ENCODE measurements at regions not wholly inside any gene's neighbourhood (a gene's known extent, or its start where the extent isn't known, plus 50 kb on each side); places are given as distances from the start of the nearest gene placed in this dataset.

DNA sequence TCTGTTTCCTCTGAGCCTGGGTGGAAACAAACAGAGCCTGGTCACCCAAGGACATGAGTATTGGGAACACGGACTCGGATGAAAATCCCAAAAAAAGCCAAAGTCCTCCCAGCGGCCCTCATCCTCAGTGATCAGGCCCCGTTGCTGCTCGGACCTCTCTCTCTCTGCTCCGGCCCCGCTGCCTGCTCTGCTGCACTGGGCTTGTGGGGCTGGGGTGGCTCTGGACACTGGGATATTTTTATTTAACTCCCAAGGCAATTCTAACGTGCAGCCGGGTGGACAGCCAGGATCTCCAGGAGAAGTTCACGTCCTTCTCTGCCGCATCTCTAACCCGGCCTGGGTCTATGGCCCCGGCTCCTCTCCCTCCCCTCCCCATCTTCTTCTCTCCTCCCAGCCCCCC is 280.9 kb upstream of the TNRC6C start:
- Histone ChIP-seq H3K9me3 (replicated peaks in 1 of 2; ENCODE audit: control insufficient read depth in 2 of 2, insufficient read depth in 1 of 2, low read depth in 1 of 2, low read length in 2 of 2) (peaks cover 0 to 2% of the 10 kb centered on the region in 2 donors), H2AK5ac (ENCODE audit: low read depth, low read length) (peak overlapping the region; percentile 14), H3K36me3 (replicated peaks in 1 of 2; ENCODE audit: control insufficient read depth in 2 of 2, insufficient read depth in 2 of 2, low read length in 2 of 2) (no peaks in the 10 kb centered on the region), H3K4me2 (ENCODE audit: insufficient read depth, low read length, poor library complexity, severe bottlenecking) (no peak overlapping the region), H2BK12ac (ENCODE audit: low read length) (no peak overlapping the region), H2BK120ac (ENCODE audit: low read depth, low read length) (no peak overlapping the region), H3K4ac (ENCODE audit: low read length) (no peak overlapping the region), H2AFZ (ENCODE audit: low read length) (no peak overlapping the region), H2BK15ac (ENCODE audit: low read length) (no peak overlapping the region), H3K18ac (ENCODE audit: low read length) (peak overlapping the region; percentile 78), H3K14ac (ENCODE audit: low read length) (no peak overlapping the region), H3K27ac (replicated peaks; ENCODE audit: low read length) (no peak overlapping the region), H2BK5ac (ENCODE audit: low read length) (no peak overlapping the region), H3K4me3 (ENCODE audit: low read length in 2 of 2) (no peak overlapping the region), H3K4me1 (ENCODE audit: control insufficient read depth in 2 of 2, insufficient read depth in 1 of 2, low read depth in 1 of 2, low read length in 2 of 2) (peaks cover 0 to 18% of the 10 kb centered on the region in 2 donors), H4K8ac (ENCODE audit: low read depth, low read length) (no peak overlapping the region), H4K91ac (ENCODE audit: low read depth, low read length, poor library complexity) (no peak overlapping the region), H3K79me1 (ENCODE audit: low read depth, low read length) (no peaks in the 10 kb centered on the region), H3K27me3 (ENCODE audit: control insufficient read depth in 3 of 3, insufficient read depth in 3 of 3, low read depth in 1 of 3, low read length in 3 of 3) (peaks cover 0 to 9% (median 0%) of the 10 kb centered on the region in 3 experiments), H3K23ac (ENCODE audit: low read depth, low read length, poor library complexity) (no peak overlapping the region), H3K9ac (ENCODE audit: low read depth, low read length, poor library complexity) (no peak overlapping the region)
- DNase-seq (ENCODE audit: low spot score): no peak
- WGBS, 2 donors (ENCODE audit: extremely low coverage in 2 of 2, insufficient read length in 2 of 2, insufficient replicate concordance in 1 of 2): no CpG with 5 or more reads among the region's 13 CpGs

DNA sequence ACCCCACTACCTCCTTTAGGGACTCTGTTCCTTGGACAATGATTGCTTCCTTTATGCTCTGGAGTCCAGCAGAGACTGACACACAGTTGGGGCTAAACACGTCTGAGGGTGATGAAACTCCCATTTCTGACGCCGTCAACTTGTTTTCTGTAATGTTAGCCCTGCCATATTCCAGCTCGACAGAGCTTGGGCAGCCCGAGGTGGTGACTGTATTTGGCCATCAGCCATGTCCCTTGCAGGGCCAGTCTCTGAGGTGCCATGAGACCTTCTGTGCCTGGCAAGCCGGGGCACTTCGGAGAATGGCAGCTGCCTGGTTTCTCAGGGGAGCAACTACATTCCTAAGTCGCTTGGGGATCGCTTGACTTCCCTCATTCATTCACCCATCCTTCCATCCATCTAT is 278.9 kb upstream of the TNRC6C start:
- WGBS, 2 donors (ENCODE audit: extremely low coverage in 2 of 2, insufficient read length in 2 of 2, insufficient replicate concordance in 1 of 2): no CpG with 5 or more reads among the region's 9 CpGs
- Histone ChIP-seq H3K27me3 (ENCODE audit: control insufficient read depth in 3 of 3, insufficient read depth in 3 of 3, low read depth in 1 of 3, low read length in 3 of 3) (peaks cover 0 to 6% (median 0%) of the 10 kb centered on the region in 3 experiments), H2BK15ac (ENCODE audit: low read length) (no peak overlapping the region), H3K36me3 (replicated peaks in 1 of 2; ENCODE audit: control insufficient read depth in 2 of 2, insufficient read depth in 2 of 2, low read length in 2 of 2) (no peaks in the 10 kb centered on the region), H3K27ac (replicated peaks; ENCODE audit: low read length) (no peak overlapping the region), H2BK120ac (ENCODE audit: low read depth, low read length) (no peak overlapping the region), H2AK5ac (ENCODE audit: low read depth, low read length) (peak overlapping the region; percentile 47), H2BK12ac (ENCODE audit: low read length) (peak overlapping the region; percentile 4), H4K8ac (ENCODE audit: low read depth, low read length) (no peak overlapping the region), H3K4me2 (ENCODE audit: insufficient read depth, low read length, poor library complexity, severe bottlenecking) (no peak overlapping the region), H4K91ac (ENCODE audit: low read depth, low read length, poor library complexity) (no peak overlapping the region), H3K79me1 (ENCODE audit: low read depth, low read length) (no peaks in the 10 kb centered on the region), H3K23ac (ENCODE audit: low read depth, low read length, poor library complexity) (no peak overlapping the region), H3K9me3 (replicated peaks in 1 of 2; ENCODE audit: control insufficient read depth in 2 of 2, insufficient read depth in 1 of 2, low read depth in 1 of 2, low read length in 2 of 2) (no peaks in the 10 kb centered on the region), H3K18ac (ENCODE audit: low read length) (no peak overlapping the region), H3K9ac (ENCODE audit: low read depth, low read length, poor library complexity) (no peak overlapping the region), H2BK5ac (ENCODE audit: low read length) (no peak overlapping the region), H3K4me3 (ENCODE audit: low read length in 2 of 2) (no peak overlapping the region), H3K4ac (ENCODE audit: low read length) (peak overlapping the region; percentile 57), H2AFZ (ENCODE audit: low read length) (no peak overlapping the region), H3K4me1 (ENCODE audit: control insufficient read depth in 2 of 2, insufficient read depth in 1 of 2, low read depth in 1 of 2, low read length in 2 of 2) (peaks cover 0 to 18% of the 10 kb centered on the region in 2 donors), H3K14ac (ENCODE audit: low read length) (no peak overlapping the region)
- DNase-seq (ENCODE audit: low spot score): no peak

DNA sequence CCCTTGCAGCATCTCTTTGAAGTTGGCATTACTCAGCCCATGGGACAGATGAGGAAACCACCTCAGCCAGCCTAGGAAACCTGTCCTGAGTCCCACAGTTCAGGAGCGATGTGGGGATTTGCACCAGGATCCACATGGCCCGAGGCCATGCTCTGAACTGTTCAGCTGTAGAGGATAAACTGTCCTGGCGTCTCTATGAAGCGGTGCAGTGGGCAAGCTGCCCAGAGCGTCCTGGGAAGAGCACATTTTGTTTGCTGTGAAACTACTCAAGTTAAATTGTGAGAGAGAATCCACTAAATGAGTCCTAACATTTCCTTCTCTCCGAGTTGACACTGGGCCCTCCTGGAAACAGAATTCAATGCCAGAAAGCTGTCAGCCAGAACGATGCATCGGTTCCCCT is 276.6 kb upstream of the TNRC6C start:
- H3K27ac ChIP-seq (replicated peaks; ENCODE audit: low read length): no peak overlapping the region
- no peak for DNase-seq (ENCODE audit: low spot score)
- H2BK12ac ChIP-seq (ENCODE audit: low read length): no peak overlapping the region
- H3K36me3 ChIP-seq (replicated peaks in 1 of 2; ENCODE audit: control insufficient read depth in 2 of 2, insufficient read depth in 2 of 2, low read length in 2 of 2): no peaks in the 10 kb centered on the region
- H3K79me1 ChIP-seq (ENCODE audit: low read depth, low read length): no peaks in the 10 kb centered on the region
- no peak overlapping the region for H4K91ac ChIP-seq (ENCODE audit: low read depth, low read length, poor library complexity)
- H3K9me3 ChIP-seq (replicated peaks in 1 of 2; ENCODE audit: control insufficient read depth in 2 of 2, insufficient read depth in 1 of 2, low read depth in 1 of 2, low read length in 2 of 2): no peaks in the 10 kb centered on the region
- no peak overlapping the region for H2BK120ac ChIP-seq (ENCODE audit: low read depth, low read length)
- no peak overlapping the region for H3K18ac ChIP-seq (ENCODE audit: low read length)
- H3K4me2 ChIP-seq (ENCODE audit: insufficient read depth, low read length, poor library complexity, severe bottlenecking): no peak overlapping the region
- H2BK5ac ChIP-seq (ENCODE audit: low read length): no peak overlapping the region
- H2AK5ac ChIP-seq (ENCODE audit: low read depth, low read length): no peak overlapping the region
- no peak overlapping the region for H3K4me3 ChIP-seq (ENCODE audit: low read length in 2 of 2)
- H2AFZ ChIP-seq (ENCODE audit: low read length): no peak overlapping the region
- WGBS, 2 donors (ENCODE audit: extremely low coverage in 2 of 2, insufficient read length in 2 of 2, insufficient replicate concordance in 1 of 2): no CpG with 5 or more reads among the region's 8 CpGs
- no peak overlapping the region for H3K9ac ChIP-seq (ENCODE audit: low read depth, low read length, poor library complexity)
- peaks cover 0 to under 1% (median 0%) of the 10 kb centered on the region in 3 experiments for H3K27me3 ChIP-seq (ENCODE audit: control insufficient read depth in 3 of 3, insufficient read depth in 3 of 3, low read depth in 1 of 3, low read length in 3 of 3)
- no peak overlapping the region for H3K14ac ChIP-seq (ENCODE audit: low read length)
- peaks cover 0 to 6% of the 10 kb centered on the region in 2 donors for H3K4me1 ChIP-seq (ENCODE audit: control insufficient read depth in 2 of 2, insufficient read depth in 1 of 2, low read depth in 1 of 2, low read length in 2 of 2)
- no peak overlapping the region for H3K23ac ChIP-seq (ENCODE audit: low read depth, low read length, poor library complexity)
- H2BK15ac ChIP-seq (ENCODE audit: low read length): no peak overlapping the region
- H3K4ac ChIP-seq (ENCODE audit: low read length): no peak overlapping the region
- H4K8ac ChIP-seq (ENCODE audit: low read depth, low read length): no peak overlapping the region

DNA sequence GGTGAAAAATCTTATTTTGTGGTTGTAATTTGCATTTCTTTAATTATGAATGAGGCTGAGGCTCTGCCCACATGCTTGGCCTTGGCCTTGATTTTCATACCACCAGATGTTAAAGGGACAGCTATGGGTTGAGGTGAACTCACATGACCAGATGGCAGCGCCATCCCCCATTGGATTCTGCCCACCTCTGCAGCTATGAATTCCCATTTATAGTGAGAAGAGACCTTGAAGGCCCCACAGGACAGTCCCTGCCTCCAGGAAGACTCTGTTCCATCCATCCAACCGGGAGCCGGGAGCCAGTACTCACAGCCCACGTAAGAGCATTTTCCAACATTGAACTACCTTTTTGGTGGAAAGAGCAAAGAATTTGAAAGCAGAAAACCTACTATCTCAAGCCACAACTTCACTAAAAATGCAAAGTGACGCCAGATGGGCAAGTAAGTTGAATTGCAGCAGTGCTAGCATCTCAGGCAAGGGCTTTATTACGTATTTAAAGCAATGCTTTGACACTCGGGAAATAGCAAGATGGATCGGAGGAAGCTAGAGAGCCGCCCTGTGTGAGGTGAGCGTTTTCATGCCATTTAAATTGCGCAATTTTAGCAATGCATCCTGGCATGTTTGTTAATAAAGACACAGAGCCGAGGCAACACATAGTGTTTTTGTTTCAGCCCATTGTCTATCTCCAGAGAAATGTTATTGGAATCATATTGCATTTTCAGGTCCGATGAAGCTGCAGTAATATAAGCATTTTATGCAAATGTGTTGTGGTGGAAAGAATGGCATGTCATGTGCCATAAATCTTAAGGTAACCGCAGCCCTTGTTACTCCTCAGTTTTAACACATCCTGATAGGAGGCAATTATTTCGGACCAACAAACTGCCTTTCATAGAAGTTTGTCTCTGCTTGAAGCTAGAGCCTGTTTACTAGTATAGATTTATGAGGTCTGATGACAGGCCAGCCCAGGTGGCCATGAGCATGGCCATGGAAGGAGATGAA is 273.4 kb upstream of the TNRC6C start:
- no peaks in the 10 kb centered on the region for H3K4me1 ChIP-seq (ENCODE audit: control insufficient read depth in 2 of 2, insufficient read depth in 1 of 2, low read depth in 1 of 2, low read length in 2 of 2)
- H2AFZ ChIP-seq (ENCODE audit: low read length): no peak overlapping the region
- no peak overlapping the region for H3K14ac ChIP-seq (ENCODE audit: low read length)
- DNase-seq (ENCODE audit: low spot score): no peak
- H3K18ac ChIP-seq (ENCODE audit: low read length): no peak overlapping the region
- no peaks in the 10 kb centered on the region for H3K79me1 ChIP-seq (ENCODE audit: low read depth, low read length)
- H3K4ac ChIP-seq (ENCODE audit: low read length): no peak overlapping the region
- H3K9me3 ChIP-seq (replicated peaks in 1 of 2; ENCODE audit: control insufficient read depth in 2 of 2, insufficient read depth in 1 of 2, low read depth in 1 of 2, low read length in 2 of 2): no peaks in the 10 kb centered on the region
- no peak overlapping the region for H2BK15ac ChIP-seq (ENCODE audit: low read length)
- no peak overlapping the region for H2BK120ac ChIP-seq (ENCODE audit: low read depth, low read length)
- no peaks in the 10 kb centered on the region for H3K36me3 ChIP-seq (replicated peaks in 1 of 2; ENCODE audit: control insufficient read depth in 2 of 2, insufficient read depth in 2 of 2, low read length in 2 of 2)
- H2BK5ac ChIP-seq (ENCODE audit: low read length): no peak overlapping the region
- H4K91ac ChIP-seq (ENCODE audit: low read depth, low read length, poor library complexity): no peak overlapping the region
- H3K9ac ChIP-seq (ENCODE audit: low read depth, low read length, poor library complexity): no peak overlapping the region
- H2AK5ac ChIP-seq (ENCODE audit: low read depth, low read length): no peak overlapping the region
- H4K8ac ChIP-seq (ENCODE audit: low read depth, low read length): no peak overlapping the region
- H3K27me3 ChIP-seq (ENCODE audit: control insufficient read depth in 3 of 3, insufficient read depth in 3 of 3, low read depth in 1 of 3, low read length in 3 of 3): peaks cover 0 to 5% (median 0%) of the 10 kb centered on the region in 3 experiments
- H3K27ac ChIP-seq (replicated peaks; ENCODE audit: low read length): no peak overlapping the region
- no peak overlapping the region for H3K4me3 ChIP-seq (ENCODE audit: low read length in 2 of 2)
- H3K4me2 ChIP-seq (ENCODE audit: insufficient read depth, low read length, poor library complexity, severe bottlenecking): no peak overlapping the region
- no peak overlapping the region for H3K23ac ChIP-seq (ENCODE audit: low read depth, low read length, poor library complexity)
- WGBS, 2 donors (ENCODE audit: extremely low coverage in 2 of 2, insufficient read length in 2 of 2, insufficient replicate concordance in 1 of 2): no CpG with 5 or more reads among the region's 15 CpGs
- no peak overlapping the region for H2BK12ac ChIP-seq (ENCODE audit: low read length)
